EL (cell line): ENCODE measurements at regions not wholly inside any gene's neighbourhood (a gene's known extent, or its start where the extent isn't known, plus 50 kb on each side); places are given as distances from the start of the nearest gene placed in this dataset.
"Not testable (repeated sequence)": the region's sequence is repeated elsewhere in the genome, so short reads cannot be mapped to it uniquely, and the experiment has no call there.

Source experiments
- DNase-seq: peaks from one replicate; pipeline ENCODE4 v3.0.0-alpha.2; 2016

- no peak for DNase-seq
Measured at GRCh38 chr9:11549311-11549794, 936.6 kb upstream of the PTPRD start.

DNA sequence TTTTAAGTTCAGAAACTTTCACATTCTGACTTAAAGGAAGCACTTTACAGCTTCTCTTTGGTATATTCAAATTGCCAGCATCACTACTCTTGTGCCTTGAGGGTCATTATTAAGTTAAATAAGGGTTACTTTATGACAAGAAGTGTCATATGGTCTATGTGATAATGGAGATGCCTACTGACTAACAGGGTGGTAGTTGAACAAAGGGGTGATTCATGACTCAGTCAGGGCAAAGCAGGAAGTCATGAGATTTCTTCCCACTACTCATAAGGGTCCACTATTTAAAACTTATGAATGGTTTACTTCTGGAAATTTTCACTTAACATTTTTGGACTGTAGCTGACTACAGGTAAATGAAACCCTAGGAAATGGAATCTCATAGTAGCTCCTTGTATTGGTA is 938.3 kb upstream of the PTPRD start:
- no peak for DNase-seq

- no peak for DNase-seq
Measured at GRCh38 chr9:11558043-11558442, 945.2 kb upstream of the PTPRD start.

GRCh38 chr9:11559001-11559776 is 946.4 kb upstream of the PTPRD start:
- DNase-seq, result no peak

DNA sequence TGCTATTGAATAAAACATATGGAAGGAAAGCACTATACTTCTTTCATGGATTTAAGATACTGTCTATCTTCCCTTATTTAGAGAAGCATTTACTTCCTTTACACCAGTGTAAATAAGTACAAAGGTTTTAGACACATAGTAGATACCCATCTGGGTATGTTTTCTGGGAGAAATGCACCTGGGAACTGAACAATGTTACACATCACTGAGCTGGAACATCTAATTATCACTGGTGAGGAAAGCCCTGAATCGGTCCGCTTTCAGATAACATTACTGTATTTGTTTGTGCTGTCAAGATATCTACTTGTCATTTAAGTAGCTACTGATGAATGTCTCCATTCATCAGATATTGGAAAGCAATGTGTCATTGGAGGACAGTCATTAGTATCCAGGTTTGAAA is 964.7 kb upstream of the PTPRD start:
- DNase-seq, result no peak

DNA sequence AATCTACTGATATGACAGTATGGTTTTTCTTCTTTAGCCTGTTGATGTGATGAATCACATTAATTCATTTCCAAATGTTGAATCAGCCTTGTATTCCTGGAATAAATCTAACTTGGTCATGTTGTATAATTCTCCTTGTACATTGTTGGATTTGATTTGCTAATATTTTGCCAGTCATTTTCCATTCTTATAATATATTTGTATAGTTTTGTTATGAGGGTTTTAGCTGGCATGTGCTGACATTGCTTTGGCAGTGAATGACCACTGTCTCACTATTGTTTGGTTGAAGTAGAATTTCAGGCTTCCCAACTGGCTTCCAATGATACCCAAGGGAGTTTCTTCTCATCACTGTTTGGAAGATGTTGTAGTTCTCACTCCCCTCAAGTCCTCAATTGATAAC is 983.0 kb upstream of the PTPRD start:
- no peak for DNase-seq

GRCh38 chr9:11618241-11618805 is 1005.5 kb upstream of the PTPRD start:
- DNase-seq, result no peak

GRCh38 chr9:11632691-11633090 is 1019.9 kb upstream of the PTPRD start:
- DNase-seq, result no peak

- DNase-seq, result no peak
Measured at GRCh38 chr9:11646831-11647230, 1034.0 kb upstream of the PTPRD start.

GRCh38 chr9:11653867-11654266 is 1039.3 kb upstream of the TYRP1 start:
- no peak for DNase-seq

GRCh38 chr9:11663913-11664312 is 1029.3 kb upstream of the TYRP1 start:
- no peak for DNase-seq

- no peak for DNase-seq
Measured at GRCh38 chr9:11676821-11677220, 1016.4 kb upstream of the TYRP1 start.

DNA sequence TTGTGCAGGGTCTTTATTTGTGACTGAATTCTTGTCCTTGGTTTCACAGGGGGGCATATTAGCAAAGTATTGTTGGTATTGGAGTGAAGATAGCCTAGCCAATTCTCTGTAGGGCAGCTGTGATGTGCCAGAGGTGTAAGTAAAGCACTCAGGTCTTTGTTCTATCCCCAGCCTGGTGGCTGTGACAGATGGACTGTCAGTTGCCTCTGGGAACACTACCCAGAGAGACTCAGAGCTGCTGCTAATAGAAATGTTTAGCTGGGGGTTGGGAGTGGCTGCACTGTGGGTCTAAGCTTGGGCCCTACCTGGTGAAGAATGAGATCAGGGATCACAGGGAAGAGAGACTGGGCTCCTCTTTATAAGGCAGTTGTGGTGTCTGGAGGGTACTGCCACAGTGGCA is 1006.5 kb upstream of the TYRP1 start:
- DNase-seq, result no peak

DNA sequence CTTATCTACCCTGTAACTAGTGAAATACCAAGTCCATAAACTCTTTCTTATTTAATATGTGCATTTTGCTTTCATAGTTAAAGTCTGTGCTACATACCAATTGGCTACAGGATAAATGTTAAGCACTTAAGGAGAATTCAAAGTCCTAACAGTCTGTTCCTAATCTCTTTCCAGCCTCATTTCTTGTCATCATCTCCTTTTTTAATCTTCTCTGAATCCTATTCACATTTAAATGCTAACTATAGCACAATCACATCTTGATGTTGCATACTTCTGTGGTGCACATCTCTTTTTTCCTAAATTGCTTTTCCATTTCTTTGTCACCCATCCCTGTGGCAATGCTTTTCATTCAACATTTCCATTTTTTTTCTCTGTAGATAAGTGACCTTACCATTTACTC is 996.1 kb upstream of the TYRP1 start:
- DNase-seq, result no peak

- DNase-seq, result no peak
Measured at GRCh38 chr9:11701706-11702105, 991.5 kb upstream of the TYRP1 start.

DNA sequence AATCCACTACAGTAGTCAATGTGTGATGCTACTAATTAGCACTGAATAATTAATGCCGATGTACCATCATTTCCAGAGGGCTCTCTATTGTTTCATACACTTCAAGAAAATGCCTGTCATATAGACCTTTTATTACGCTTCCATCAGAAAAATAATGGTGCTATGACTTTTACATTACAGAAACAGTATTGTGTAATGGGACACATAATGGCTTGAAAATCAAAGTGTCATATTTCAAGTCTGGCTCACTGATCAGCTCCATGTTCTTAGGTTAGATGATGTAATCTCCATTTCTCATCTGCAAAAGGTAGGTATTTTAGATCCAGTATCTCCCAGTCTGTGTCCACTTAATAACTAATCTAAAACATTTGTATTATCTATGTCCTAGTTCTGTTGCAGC is 990.6 kb upstream of the TYRP1 start:
- DNase-seq, result no peak

GRCh38 chr9:11704198-11704597 is 989.0 kb upstream of the TYRP1 start:
- not testable (repeated sequence) for DNase-seq

DNA sequence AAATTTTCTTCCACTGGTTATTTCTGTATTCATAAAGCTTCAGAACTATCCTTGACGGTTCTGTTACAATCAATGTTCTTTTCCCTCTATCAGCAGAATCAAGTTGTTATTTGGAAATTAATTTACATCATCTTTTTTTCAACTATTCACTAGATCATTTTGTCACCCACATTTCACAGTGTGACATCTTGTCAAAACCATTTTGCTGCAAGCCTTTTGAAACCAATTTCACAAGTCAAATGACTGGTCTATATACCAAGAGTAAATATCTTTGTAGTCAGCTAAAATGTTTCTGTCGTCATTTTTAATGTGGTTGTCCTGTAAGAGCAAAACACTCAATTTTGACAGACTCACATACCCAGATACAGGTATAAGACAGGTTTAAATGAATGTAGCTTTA is 984.3 kb upstream of the TYRP1 start:
- no peak for DNase-seq

GRCh38 chr9:11709567-11709966 is 983.6 kb upstream of the TYRP1 start:
- DNase-seq, result no peak

- no peak for DNase-seq
Measured at GRCh38 chr9:11713077-11713476, 980.1 kb upstream of the TYRP1 start.

DNA sequence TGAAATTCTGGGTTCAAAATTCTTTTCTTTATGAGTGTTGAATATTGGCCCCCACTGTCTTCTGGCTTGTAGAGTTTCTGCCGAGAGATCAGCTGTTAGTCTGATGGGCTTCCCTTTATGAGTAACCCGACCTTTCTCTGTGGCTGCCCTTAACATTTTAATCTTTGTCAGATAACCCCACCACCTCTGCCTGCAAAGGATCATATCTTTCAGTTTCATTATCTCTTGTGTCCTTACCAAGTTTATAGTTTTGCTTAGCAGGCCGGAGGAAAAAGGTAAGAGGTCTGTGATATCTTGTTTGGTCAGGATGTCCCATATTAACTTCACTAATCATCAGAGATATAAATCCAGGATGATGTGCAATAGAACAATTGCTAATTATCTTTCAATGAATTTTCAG is 970.2 kb upstream of the TYRP1 start:
- DNase-seq, result no peak

GRCh38 chr9:11726659-11727058 is 966.5 kb upstream of the TYRP1 start:
- DNase-seq, result no peak

GRCh38 chr9:11735391-11735790 is 957.8 kb upstream of the TYRP1 start:
- DNase-seq, result no peak

DNA sequence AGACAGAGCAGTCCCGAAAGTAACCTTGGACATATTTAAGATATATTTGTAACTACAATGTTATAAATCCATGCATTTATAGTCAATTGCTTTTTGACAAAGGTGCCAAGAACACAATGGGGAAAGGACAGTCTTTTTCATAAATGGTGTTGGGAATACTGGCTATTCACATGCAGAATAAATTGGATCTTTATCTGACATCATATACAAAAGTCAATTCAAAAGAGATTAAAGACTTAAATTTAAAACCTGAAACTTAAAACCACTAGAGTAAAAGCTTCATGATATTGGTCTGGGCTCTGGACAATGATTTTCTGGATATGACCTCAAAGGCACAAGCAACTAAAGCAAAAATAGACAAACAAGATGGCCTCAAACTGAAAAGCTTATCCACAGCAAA is 950.7 kb upstream of the TYRP1 start:
- no peak for DNase-seq

DNA sequence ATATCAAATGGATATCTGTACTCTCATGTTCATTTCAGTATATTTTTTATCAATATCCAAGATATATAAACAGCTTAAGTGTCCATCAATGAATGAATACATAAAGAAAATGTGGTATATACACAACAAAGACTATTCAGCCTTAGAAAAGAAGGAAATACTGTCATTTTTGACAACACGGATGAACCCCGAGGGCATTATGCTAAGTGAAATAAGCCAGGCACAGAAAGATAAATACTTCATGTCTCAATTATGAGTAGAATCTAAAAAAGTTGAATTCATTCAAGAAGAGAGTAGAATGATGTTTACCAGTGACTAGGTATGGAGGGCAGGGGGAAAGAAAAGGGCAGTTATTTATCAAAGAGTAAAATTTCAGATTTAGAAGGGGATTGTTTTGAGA is 949.8 kb upstream of the TYRP1 start:
- no peak for DNase-seq
